ENCODE measurements at regions not wholly inside any gene's neighbourhood (a gene's known extent, or its start where the extent isn't known, plus 50 kb on each side); places are given as distances from the start of the nearest gene placed in this dataset.
"Not testable (repeated sequence)": the region's sequence is repeated elsewhere in the genome, so short reads cannot be mapped to it uniquely, and the experiment has no call there.

GRCh38 chr9:111276431-111277128 is 53.4 kb downstream of the OR2K2 start:
- DNase-seq (ENCODE audit: low read depth, low spot score), result no peak

- DNase-seq (ENCODE audit: low read depth, low spot score), result no peak
Observed at GRCh38 chr9:111274737-111275136, 55.3 kb downstream of the OR2K2 start.

GRCh38 chr9:111272581-111272980 is 57.4 kb downstream of the OR2K2 start:
- no peak for DNase-seq (ENCODE audit: low read depth, low spot score)

GRCh38 chr9:111271481-111272080 is 58.4 kb downstream of the OR2K2 start:
- no peak for DNase-seq (ENCODE audit: low read depth, low spot score)

GRCh38 chr9:111271047-111271446 is 59.0 kb downstream of the OR2K2 start:
- no peak for DNase-seq (ENCODE audit: low read depth, low spot score)

GRCh38 chr9:111266024-111266423 is 64.0 kb downstream of the OR2K2 start:
- DNase-seq (ENCODE audit: low read depth, low spot score), result not testable (repeated sequence)

- no peak for DNase-seq (ENCODE audit: low read depth, low spot score)
Observed at GRCh38 chr9:111263116-111263515, 66.9 kb downstream of the OR2K2 start.

- no peak for DNase-seq (ENCODE audit: low read depth, low spot score)
Observed at GRCh38 chr9:111258875-111259271, 71.2 kb downstream of the OR2K2 start.

- DNase-seq (ENCODE audit: low read depth, low spot score), result no peak
Observed at GRCh38 chr9:111258209-111258874, 71.7 kb downstream of the OR2K2 start.

GRCh38 chr9:111253742-111254437 is 76.1 kb downstream of the OR2K2 start:
- DNase-seq (ENCODE audit: low read depth, low spot score), result no peak

- no peak for DNase-seq (ENCODE audit: low read depth, low spot score)
Observed at GRCh38 chr9:111250875-111251842, 78.9 kb downstream of the OR2K2 start.

GRCh38 chr9:111237447-111237846 is 92.6 kb downstream of the OR2K2 start:
- no peak for DNase-seq (ENCODE audit: low read depth, low spot score)

- DNase-seq (ENCODE audit: low read depth, low spot score), result no peak
Observed at GRCh38 chr9:111236332-111236731, 93.7 kb downstream of the OR2K2 start.

GRCh38 chr9:111233963-111234362 is 96.1 kb downstream of the OR2K2 start:
- no peak for DNase-seq (ENCODE audit: low read depth, low spot score)

GRCh38 chr9:111232997-111233790 is 96.8 kb downstream of the OR2K2 start:
- peak; percentile 27 for DNase-seq (ENCODE audit: low read depth, low spot score)

GRCh38 chr9:111231801-111232580 is 98.0 kb downstream of the OR2K2 start:
- peak; percentile 61 for DNase-seq (ENCODE audit: low read depth, low spot score)

- no peak for DNase-seq (ENCODE audit: low read depth, low spot score)
Observed at GRCh38 chr9:111222757-111223156, 107.3 kb downstream of the OR2K2 start.

GRCh38 chr9:111212874-111213273 is 117.2 kb downstream of the OR2K2 start:
- DNase-seq (ENCODE audit: low read depth, low spot score), result no peak

- no peak for DNase-seq (ENCODE audit: low read depth, low spot score)
Observed at GRCh38 chr9:111198936-111199335, 131.1 kb downstream of the OR2K2 start.

- DNase-seq (ENCODE audit: low read depth, low spot score), result no peak
Observed at GRCh38 chr9:111197256-111197655, 132.8 kb downstream of the OR2K2 start.
